Stimulated activated naive CD8-positive, alpha-beta T cell treated with anti-CD3 and anti-CD28 coated beads, Interleukin-15, amount 100 ng/mL, for 72 hours (primary cell): ENCODE measurements at regions not wholly inside any gene's neighbourhood (a gene's known extent, or its start where the extent isn't known, plus 50 kb on each side); places are given as distances from the start of the nearest gene placed in this dataset.
"Not testable (repeated sequence)": the region's sequence is repeated elsewhere in the genome, so short reads cannot be mapped to it uniquely, and the experiment has no call there.

Source experiments
- ATAC-seq: fragments of 150-1000 bp; cut with Tn5 transposase; 2 replicates; pipeline ENCODE4 v1.10.0; 2021; ENCODE audit warnings: mild to moderate bottlenecking, moderate library complexity
- DNase-seq, 2 donors: peaks; one replicate each; pipeline ENCODE4 v3.0.0; 2021 to 2022
- H3K27ac Mint-ChIP-seq, 2 donors: one replicate each; pipeline ENCODE4 v1.8.0; 2022; ENCODE audit warnings: mild to moderate bottlenecking in 2 of 2, mixed read lengths in 2 of 2, moderate library complexity in 2 of 2
- H3K27me3 Mint-ChIP-seq: one replicate; pipeline ENCODE4 v1.8.0; 2022; ENCODE audit warnings: mixed read lengths
- H3K4me1 Mint-ChIP-seq: one replicate; pipeline ENCODE4 v1.8.0; 2022; ENCODE audit warnings: mild to moderate bottlenecking, mixed read lengths
- H3K4me3 Mint-ChIP-seq, 2 donors: one replicate each; pipeline ENCODE4 v1.8.0; 2022; ENCODE audit warnings: mild to moderate bottlenecking in 2 of 2, mixed read lengths in 2 of 2, moderate library complexity in 1 of 2
- H3K9me3 Mint-ChIP-seq, 2 donors: one replicate each; pipeline ENCODE4 v1.8.0; 2022; ENCODE audit warnings: mixed read lengths in 2 of 2

- H3K27me3 Mint-ChIP-seq, result no peaks in the 10 kb centered on the region
- ATAC-seq (no peak), DNase-seq (no peak)
- no peaks in the 10 kb centered on the region for H3K9me3 Mint-ChIP-seq
- H3K4me3 Mint-ChIP-seq, result no peak overlapping the region
- no peak overlapping the region for H3K27ac Mint-ChIP-seq
- H3K4me1 Mint-ChIP-seq, result peaks cover 15% of the 10 kb centered on the region
Measured at GRCh38 chr11:95432714-95433503, 201.9 kb upstream of the SESN3 start.

GRCh38 chr11:95429376-95429907, 198.4 kb upstream of the SESN3 start:
- H3K27me3 Mint-ChIP-seq, result peaks cover 8% of the 10 kb centered on the region
- H3K27ac Mint-ChIP-seq, result no peak overlapping the region
- DNase-seq (no peak), ATAC-seq (no peak)
- no peak overlapping the region for H3K4me3 Mint-ChIP-seq
- H3K9me3 Mint-ChIP-seq, result no peaks in the 10 kb centered on the region
- peaks cover 2% of the 10 kb centered on the region for H3K4me1 Mint-ChIP-seq

- Mint-ChIP-seq H3K27me3 (peaks cover 8% of the 10 kb centered on the region), H3K9me3 (no peaks in the 10 kb centered on the region), H3K4me3 (no peak overlapping the region), H3K27ac (no peak overlapping the region), H3K4me1 (no peaks in the 10 kb centered on the region)
- ATAC-seq (no peak), DNase-seq (no peak)
Measured at GRCh38 chr11:95426823-95427462, 195.9 kb upstream of the SESN3 start.

- Mint-ChIP-seq H3K4me1 (peaks cover 6% of the 10 kb centered on the region), H3K9me3 (no peaks in the 10 kb centered on the region), H3K4me3 (no peak overlapping the region), H3K27me3 (no peaks in the 10 kb centered on the region), H3K27ac (no peak overlapping the region)
- DNase-seq (no peak), ATAC-seq (no peak)
Measured at GRCh38 chr11:95419915-95420314, 188.9 kb upstream of the SESN3 start.

GRCh38 chr11:95418916-95419315, 187.9 kb upstream of the SESN3 start:
- Mint-ChIP-seq H3K27me3 (no peaks in the 10 kb centered on the region), H3K4me3 (no peak overlapping the region), H3K27ac (no peak overlapping the region), H3K9me3 (no peaks in the 10 kb centered on the region), H3K4me1 (peaks cover 6% of the 10 kb centered on the region)
- no peak for DNase-seq
- ATAC-seq, result no peak

- no peak overlapping the region for H3K4me3 Mint-ChIP-seq
- peaks cover 6% of the 10 kb centered on the region for H3K4me1 Mint-ChIP-seq
- H3K27ac Mint-ChIP-seq, result no peak overlapping the region
- no peaks in the 10 kb centered on the region for H3K9me3 Mint-ChIP-seq
- DNase-seq (no peak), ATAC-seq (no peak)
- no peaks in the 10 kb centered on the region for H3K27me3 Mint-ChIP-seq
Measured at GRCh38 chr11:95417832-95418231, 186.8 kb upstream of the SESN3 start.

GRCh38 chr11:95415837-95416304, 184.9 kb upstream of the SESN3 start:
- H3K4me3 Mint-ChIP-seq, result no peak overlapping the region
- ATAC-seq, result no peak
- no peak overlapping the region for H3K27ac Mint-ChIP-seq
- DNase-seq, result no peak
- peaks cover 6% of the 10 kb centered on the region for H3K4me1 Mint-ChIP-seq
- peaks cover 0 to 8% of the 10 kb centered on the region in 2 donors for H3K9me3 Mint-ChIP-seq
- no peaks in the 10 kb centered on the region for H3K27me3 Mint-ChIP-seq

- H3K27ac Mint-ChIP-seq, result peak overlapping the region in 1 of 2 donors; percentile 41
- DNase-seq (no peak), ATAC-seq (no peak)
- H3K4me3 Mint-ChIP-seq, result no peak overlapping the region
- H3K4me1 Mint-ChIP-seq, result peaks cover 6% of the 10 kb centered on the region
- H3K9me3 Mint-ChIP-seq, result peaks cover 0 to 10% of the 10 kb centered on the region in 2 donors
- no peaks in the 10 kb centered on the region for H3K27me3 Mint-ChIP-seq
Measured at GRCh38 chr11:95414217-95414616, 183.2 kb upstream of the SESN3 start.

GRCh38 chr11:95413761-95414160, 182.8 kb upstream of the SESN3 start:
- peaks cover 6% of the 10 kb centered on the region for H3K4me1 Mint-ChIP-seq

GRCh38 chr11:95413021-95413420, 182.0 kb upstream of the SESN3 start:
- Mint-ChIP-seq H3K4me1 (peaks cover 6% of the 10 kb centered on the region), H3K27me3 (no peaks in the 10 kb centered on the region), H3K9me3 (peaks cover 0 to 10% of the 10 kb centered on the region in 2 donors), H3K4me3 (no peak overlapping the region), H3K27ac (no peak overlapping the region)
- ATAC-seq (no peak), DNase-seq (no peak)

More at GRCh38 chr11:95413761-95414160, 182.8 kb upstream of the SESN3 start:
- no peak for DNase-seq
- Mint-ChIP-seq H3K27me3 (no peaks in the 10 kb centered on the region), H3K4me3 (no peak overlapping the region), H3K9me3 (peaks cover 0 to 10% of the 10 kb centered on the region in 2 donors), H3K27ac (no peak overlapping the region)
- no peak for ATAC-seq

GRCh38 chr11:95412074-95412473, 181.1 kb upstream of the SESN3 start:
- ATAC-seq, result no peak

GRCh38 chr11:95410707-95411106, 179.7 kb upstream of the SESN3 start:
- H3K4me1 Mint-ChIP-seq, H3K27me3 Mint-ChIP-seq, DNase-seq, H3K4me3 Mint-ChIP-seq, ATAC-seq, H3K27ac Mint-ChIP-seq: not testable (repeated sequence)
- peaks cover 7 to 20% of the 10 kb centered on the region in 2 donors for H3K9me3 Mint-ChIP-seq

More at GRCh38 chr11:95412074-95412473, 181.1 kb upstream of the SESN3 start:
- peaks cover 0 to 11% of the 10 kb centered on the region in 2 donors for H3K9me3 Mint-ChIP-seq
- peaks cover 6% of the 10 kb centered on the region for H3K4me1 Mint-ChIP-seq
- no peak for DNase-seq
- H3K4me3 Mint-ChIP-seq, result no peak overlapping the region
- H3K27ac Mint-ChIP-seq, result no peak overlapping the region
- no peaks in the 10 kb centered on the region for H3K27me3 Mint-ChIP-seq

GRCh38 chr11:95406271-95406670, 175.3 kb upstream of the SESN3 start:
- Mint-ChIP-seq H3K4me3 (no peak overlapping the region), H3K27ac (no peak overlapping the region), H3K9me3 (peaks cover 11 to 33% of the 10 kb centered on the region in 2 donors), H3K4me1 (peaks cover 6% of the 10 kb centered on the region), H3K27me3 (no peaks in the 10 kb centered on the region)
- ATAC-seq, result no peak
- DNase-seq, result no peak

- Mint-ChIP-seq H3K27ac (no peak overlapping the region), H3K27me3 (no peaks in the 10 kb centered on the region), H3K4me3 (no peak overlapping the region), H3K4me1 (no peaks in the 10 kb centered on the region), H3K9me3 (peaks cover 11 to 28% of the 10 kb centered on the region in 2 donors)
- ATAC-seq (no peak), DNase-seq (no peak)
Measured at GRCh38 chr11:95404370-95404769, 173.4 kb upstream of the SESN3 start.

- DNase-seq, result no peak
- Mint-ChIP-seq H3K9me3 (peaks cover 4 to 40% of the 10 kb centered on the region in 2 donors), H3K27me3 (no peaks in the 10 kb centered on the region), H3K4me3 (no peak overlapping the region), H3K27ac (no peak overlapping the region), H3K4me1 (no peaks in the 10 kb centered on the region)
- no peak for ATAC-seq
Measured at GRCh38 chr11:95398437-95399112, 167.6 kb upstream of the SESN3 start.
